ENCODE measurements at regions not wholly inside any gene's neighbourhood (a gene's known extent, or its start where the extent isn't known, plus 50 kb on each side); places are given as distances from the start of the nearest gene placed in this dataset.
A peak's percentile ranks its signal among the peaks of the same experiment; 100 is the strongest.

DNA sequence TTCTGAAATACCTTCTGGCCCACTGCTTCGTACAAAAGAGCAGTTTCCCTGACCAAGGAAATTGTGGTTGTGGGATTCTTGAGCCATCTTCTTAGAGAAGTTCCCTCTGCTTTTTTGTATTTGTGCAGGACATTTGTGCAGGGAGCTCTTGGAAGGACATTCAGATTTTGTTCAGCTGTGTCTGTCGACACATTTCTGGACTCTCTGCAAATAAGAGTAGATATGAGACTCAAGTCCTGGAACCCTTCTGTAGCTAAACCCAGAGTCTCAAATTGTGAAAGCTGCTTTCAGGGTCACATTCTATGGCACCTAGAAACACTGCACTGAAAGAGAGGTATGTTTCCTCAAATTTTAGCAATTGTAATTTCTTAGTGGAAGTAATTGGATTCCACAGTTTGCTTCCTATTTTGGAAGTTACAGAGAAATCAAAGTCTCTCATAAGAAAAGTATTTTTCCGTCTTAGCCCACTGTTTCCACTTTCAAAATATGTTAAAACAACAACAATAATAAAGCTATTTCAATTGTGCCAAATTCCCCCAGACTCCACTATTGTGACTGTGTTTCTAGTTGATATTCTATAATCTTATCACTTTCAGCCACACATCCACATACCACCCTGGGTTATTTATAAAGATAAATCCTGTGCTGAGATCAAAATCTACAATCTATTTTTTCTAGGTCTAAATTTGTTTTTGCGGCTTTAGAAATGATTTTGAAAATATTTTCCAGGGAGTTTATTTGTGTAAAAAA lies 224.0 kb downstream of the COG6 start:
- H3K79me2 ChIP-seq (ENCODE audit: low read depth): no peaks in the 10 kb centered on the region
- H4K20me1 ChIP-seq (ENCODE audit: low read depth): no peaks in the 10 kb centered on the region
- Mint-ChIP-seq H3K4me3 (no peak overlapping the region), H3K27me3 (ENCODE audit: insufficient read depth, low read depth) (peaks cover 4% of the 10 kb centered on the region), H3K36me3 (peaks cover 3% of the 10 kb centered on the region), H3K27ac (no peak overlapping the region), H3K9me3 (peaks cover 24% of the 10 kb centered on the region), H3K4me1 (peaks cover 9% of the 10 kb centered on the region)
- no peak overlapping the region for H3K9ac ChIP-seq
- TF ChIP-seq EZH2 (IDR thresholded peaks at IDR 0.05) (no peak), EZH2phosphoT487 (IDR thresholded peaks at IDR 0.05) (no peak)
- TF ChIP-seq, protein P1, sequence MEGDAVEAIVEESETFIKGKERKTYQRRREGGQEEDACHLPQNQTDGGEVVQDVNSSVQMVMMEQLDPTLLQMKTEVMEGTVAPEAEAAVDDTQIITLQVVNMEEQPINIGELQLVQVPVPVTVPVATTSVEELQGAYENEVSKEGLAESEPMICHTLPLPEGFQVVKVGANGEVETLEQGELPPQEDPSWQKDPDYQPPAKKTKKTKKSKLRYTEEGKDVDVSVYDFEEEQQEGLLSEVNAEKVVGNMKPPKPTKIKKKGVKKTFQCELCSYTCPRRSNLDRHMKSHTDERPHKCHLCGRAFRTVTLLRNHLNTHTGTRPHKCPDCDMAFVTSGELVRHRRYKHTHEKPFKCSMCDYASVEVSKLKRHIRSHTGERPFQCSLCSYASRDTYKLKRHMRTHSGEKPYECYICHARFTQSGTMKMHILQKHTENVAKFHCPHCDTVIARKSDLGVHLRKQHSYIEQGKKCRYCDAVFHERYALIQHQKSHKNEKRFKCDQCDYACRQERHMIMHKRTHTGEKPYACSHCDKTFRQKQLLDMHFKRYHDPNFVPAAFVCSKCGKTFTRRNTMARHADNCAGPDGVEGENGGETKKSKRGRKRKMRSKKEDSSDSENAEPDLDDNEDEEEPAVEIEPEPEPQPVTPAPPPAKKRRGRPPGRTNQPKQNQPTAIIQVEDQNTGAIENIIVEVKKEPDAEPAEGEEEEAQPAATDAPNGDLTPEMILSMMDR (IDR thresholded peaks at IDR 0.05): no peak
- no peak overlapping the region for H3K27ac ChIP-seq
- no peak overlapping the region for H3K4me3 ChIP-seq
- H3K27me3 ChIP-seq: no peaks in the 10 kb centered on the region
- DNase-seq (ENCODE audit: low spot score): no peak
- peaks cover 11% of the 10 kb centered on the region for H3K9me3 ChIP-seq (ENCODE audit: low read depth)
- H3K4me1 ChIP-seq: no peaks in the 10 kb centered on the region
- H3F3A ChIP-seq (ENCODE audit: low read depth): no peaks in the 10 kb centered on the region
- H3K36me3 ChIP-seq: no peaks in the 10 kb centered on the region
- peak overlapping the region; percentile 77 for H2AFZ ChIP-seq (replicated peaks)
- no peak overlapping the region for H3K4me2 ChIP-seq

DNA sequence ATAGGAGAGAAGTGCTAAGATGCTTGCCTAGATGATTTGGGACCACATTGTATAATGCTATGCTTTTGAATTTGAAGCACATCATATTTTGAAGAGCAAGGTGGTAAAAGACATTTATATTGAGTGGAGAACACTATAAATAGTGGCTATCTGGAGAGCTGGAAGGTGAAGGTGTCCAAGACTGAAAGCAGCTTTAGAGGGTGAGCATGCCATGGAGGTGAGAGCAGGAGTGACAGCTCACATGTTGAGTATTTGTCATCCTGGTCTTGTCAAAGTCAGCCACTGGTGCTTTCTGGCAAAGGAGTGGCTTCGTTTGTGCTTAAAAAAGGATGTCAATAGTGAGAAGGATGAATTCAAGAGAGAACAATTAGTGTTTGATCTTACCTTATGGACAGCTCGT lies 225.9 kb downstream of the COG6 start:
- peaks cover 36% of the 10 kb centered on the region for H3K9me3 Mint-ChIP-seq
- H3K27me3 ChIP-seq: no peaks in the 10 kb centered on the region
- H3K36me3 Mint-ChIP-seq: peaks cover 3% of the 10 kb centered on the region
- H3K27ac ChIP-seq: no peak overlapping the region
- no peaks in the 10 kb centered on the region for H4K20me1 ChIP-seq (ENCODE audit: low read depth)
- H3K4me3 Mint-ChIP-seq: no peak overlapping the region
- H3K4me3 ChIP-seq: no peak overlapping the region
- H3F3A ChIP-seq (ENCODE audit: low read depth): no peaks in the 10 kb centered on the region
- H3K9me3 ChIP-seq (ENCODE audit: low read depth): peaks cover 12% of the 10 kb centered on the region
- no peak overlapping the region for H3K9ac ChIP-seq
- DNase-seq (ENCODE audit: low spot score): no peak
- TF ChIP-seq, protein P1 (IDR thresholded peaks at IDR 0.05): no peak
- TF ChIP-seq EZH2phosphoT487 (IDR thresholded peaks at IDR 0.05): no peak
- no peak for TF ChIP-seq EZH2 (IDR thresholded peaks at IDR 0.05)
- peaks cover 4% of the 10 kb centered on the region for H3K27me3 Mint-ChIP-seq (ENCODE audit: insufficient read depth, low read depth)
- no peaks in the 10 kb centered on the region for H3K4me1 ChIP-seq
- H3K4me1 Mint-ChIP-seq: peaks cover 2% of the 10 kb centered on the region
- H3K27ac Mint-ChIP-seq: no peak overlapping the region
- H3K36me3 ChIP-seq: no peaks in the 10 kb centered on the region
- no peak overlapping the region for H2AFZ ChIP-seq (replicated peaks)
- H3K4me2 ChIP-seq: no peak overlapping the region
- no peaks in the 10 kb centered on the region for H3K79me2 ChIP-seq (ENCODE audit: low read depth)

DNA sequence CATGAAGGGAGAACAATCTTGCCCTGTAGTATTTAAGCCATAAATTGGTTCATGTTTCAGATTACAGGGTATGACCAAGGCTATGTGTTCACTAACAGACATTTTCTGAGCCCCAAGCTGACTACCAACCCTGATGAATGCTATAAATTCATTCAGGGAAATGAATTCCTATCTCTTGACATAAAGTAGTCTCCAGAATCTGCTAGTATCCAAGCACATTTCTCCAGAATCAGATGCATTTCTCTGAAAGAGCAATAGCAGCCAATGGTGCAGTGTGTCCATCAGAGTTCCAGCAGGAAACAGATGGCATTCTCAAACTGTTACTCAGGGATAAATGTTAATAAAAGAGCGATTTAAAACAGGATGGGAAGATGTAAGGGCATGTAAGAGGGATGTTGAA lies 226.4 kb downstream of the COG6 start:
- H3K4me3 ChIP-seq: no peak overlapping the region
- H3K4me3 Mint-ChIP-seq: no peak overlapping the region
- H4K20me1 ChIP-seq (ENCODE audit: low read depth): no peaks in the 10 kb centered on the region
- no peak for DNase-seq (ENCODE audit: low spot score)
- no peak overlapping the region for H3K27ac ChIP-seq
- no peaks in the 10 kb centered on the region for H3K79me2 ChIP-seq (ENCODE audit: low read depth)
- H3K9me3 ChIP-seq (ENCODE audit: low read depth): peaks cover 12% of the 10 kb centered on the region
- no peaks in the 10 kb centered on the region for H3K36me3 ChIP-seq
- peaks cover 38% of the 10 kb centered on the region for H3K9me3 Mint-ChIP-seq
- no peak overlapping the region for H3K27ac Mint-ChIP-seq
- no peak for TF ChIP-seq EZH2 (IDR thresholded peaks at IDR 0.05)
- TF ChIP-seq, protein P1 (IDR thresholded peaks at IDR 0.05): no peak
- TF ChIP-seq EZH2phosphoT487 (IDR thresholded peaks at IDR 0.05): no peak
- H3K36me3 Mint-ChIP-seq: peaks cover 3% of the 10 kb centered on the region
- no peaks in the 10 kb centered on the region for H3K27me3 ChIP-seq
- no peaks in the 10 kb centered on the region for H3F3A ChIP-seq (ENCODE audit: low read depth)
- peaks cover 2% of the 10 kb centered on the region for H3K4me1 Mint-ChIP-seq
- H3K4me2 ChIP-seq: no peak overlapping the region
- H3K4me1 ChIP-seq: no peaks in the 10 kb centered on the region
- H3K9ac ChIP-seq: no peak overlapping the region
- H3K27me3 Mint-ChIP-seq (ENCODE audit: insufficient read depth, low read depth): peaks cover 4% of the 10 kb centered on the region
- H2AFZ ChIP-seq (replicated peaks): no peak overlapping the region
